GM18909 (cell line): ENCODE measurements at regions not wholly inside any gene's neighbourhood (a gene's known extent, or its start where the extent isn't known, plus 50 kb on each side); places are given as distances from the start of the nearest gene placed in this dataset.
"Not testable (repeated sequence)": the region's sequence is repeated elsewhere in the genome, so short reads cannot be mapped to it uniquely, and the experiment has no call there.

ENCODE experiments used
- ATAC-seq: cut with Tn5 transposase; IDR thresholded peaks from one replicate; pipeline ENCODE4 v1.9.1; 2021; ENCODE audit warnings: mild to moderate bottlenecking; ENCODE audit not compliant: unreplicated experiment, poor library complexity

- no peak for ATAC-seq
Measured at GRCh38 chr4:179291657-179292056, 1849.4 kb upstream of the AGA start.

DNA sequence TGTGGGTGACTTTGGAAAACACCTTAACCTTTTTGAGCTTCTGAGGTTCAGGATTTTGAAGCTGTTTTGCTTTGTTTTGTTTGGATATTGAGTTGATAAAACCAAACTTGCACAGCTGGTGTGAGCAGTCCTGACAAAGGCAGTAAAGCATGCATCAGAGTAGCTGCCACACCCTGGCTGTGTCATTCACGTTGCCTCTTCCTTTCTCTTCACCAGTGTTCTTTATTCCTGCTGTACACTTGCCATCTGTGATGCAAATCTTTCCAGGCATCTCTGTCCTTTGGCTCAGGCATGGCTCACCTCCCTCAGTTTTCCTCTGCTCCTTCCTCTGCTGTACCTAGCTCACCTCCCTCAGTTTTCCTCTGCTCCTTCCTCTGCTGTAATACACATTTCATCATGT lies 1850.2 kb upstream of the AGA start:
- ATAC-seq = no peak

DNA sequence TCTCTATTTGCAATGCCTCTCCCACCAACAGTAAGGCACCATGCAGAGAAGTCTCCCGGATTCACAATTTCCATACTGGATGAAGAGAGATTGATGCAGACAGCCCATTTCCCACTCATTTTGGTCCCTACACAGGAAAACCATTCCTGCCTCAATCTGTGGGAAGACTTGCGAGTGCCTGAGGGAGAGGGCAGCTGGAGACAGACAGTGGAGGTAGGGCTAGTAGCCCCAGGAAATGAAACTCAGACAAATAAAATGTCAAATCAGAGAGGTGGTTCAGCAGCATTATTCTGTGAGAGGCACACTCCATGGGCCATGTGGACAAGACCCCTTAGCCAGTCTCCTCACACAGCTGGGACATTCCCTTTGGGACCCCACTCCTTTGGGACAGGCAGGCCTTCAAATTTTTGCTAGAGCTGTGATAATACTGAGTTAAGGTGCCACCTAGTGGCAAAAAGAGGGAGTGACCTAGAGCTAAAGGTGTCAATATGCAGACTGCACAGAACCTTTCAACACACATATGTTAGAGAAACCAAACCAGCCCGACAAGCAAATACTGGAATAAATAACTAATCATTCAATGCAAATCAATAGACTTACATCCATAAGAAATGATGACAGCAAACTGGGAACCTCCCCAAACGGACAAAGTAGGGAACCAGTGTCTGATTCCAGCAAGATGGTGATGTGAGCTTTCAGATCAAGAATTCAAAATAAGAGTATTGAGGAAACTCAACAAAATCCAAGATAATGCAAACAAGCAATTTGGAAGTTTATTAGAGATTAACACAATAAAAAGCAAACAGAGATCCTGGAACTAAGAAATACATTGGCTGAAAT lies 1865.3 kb upstream of the AGA start:
- ATAC-seq = peak; percentile 94

DNA sequence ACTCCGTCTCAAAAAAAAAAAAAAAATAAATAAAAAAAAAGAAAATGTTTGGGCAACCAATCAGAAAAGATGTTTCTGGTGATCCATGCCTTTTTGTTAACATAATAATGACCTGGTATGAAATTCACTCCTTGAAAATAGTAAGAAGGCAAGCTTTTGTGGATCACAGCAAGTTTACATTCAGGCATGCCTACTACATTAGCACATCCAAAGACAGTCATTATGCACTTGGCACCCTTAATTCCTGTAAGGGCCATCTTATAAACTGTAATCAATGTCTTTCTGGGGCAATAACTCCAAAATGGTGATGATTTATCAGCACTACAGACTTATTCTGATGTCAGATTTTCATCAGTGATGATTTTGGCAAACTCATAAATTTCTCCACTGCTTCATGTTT lies 1871.6 kb upstream of the AGA start:
- no peak for ATAC-seq

DNA sequence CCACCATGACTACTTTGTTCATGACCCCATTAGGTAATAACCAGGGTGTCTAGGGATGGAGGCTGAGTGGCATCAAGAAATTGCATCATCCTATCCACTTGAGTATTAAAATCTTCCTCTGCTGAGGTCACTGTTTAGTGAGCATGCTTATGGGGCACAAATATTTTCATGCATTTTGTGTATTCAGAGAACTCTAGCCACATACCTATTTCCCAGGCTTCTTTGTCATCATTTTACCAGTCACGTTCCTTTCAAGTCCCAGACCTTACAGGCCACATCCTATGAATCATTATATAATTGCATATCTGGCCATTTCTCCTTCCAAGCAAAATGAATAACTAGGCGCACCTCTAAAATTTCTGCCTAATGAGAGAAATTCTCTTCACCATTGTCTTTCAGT lies 1882.9 kb upstream of the AGA start:
- no peak for ATAC-seq

- no peak for ATAC-seq
Measured at GRCh38 chr4:179328627-179329026, 1886.4 kb upstream of the AGA start.

DNA sequence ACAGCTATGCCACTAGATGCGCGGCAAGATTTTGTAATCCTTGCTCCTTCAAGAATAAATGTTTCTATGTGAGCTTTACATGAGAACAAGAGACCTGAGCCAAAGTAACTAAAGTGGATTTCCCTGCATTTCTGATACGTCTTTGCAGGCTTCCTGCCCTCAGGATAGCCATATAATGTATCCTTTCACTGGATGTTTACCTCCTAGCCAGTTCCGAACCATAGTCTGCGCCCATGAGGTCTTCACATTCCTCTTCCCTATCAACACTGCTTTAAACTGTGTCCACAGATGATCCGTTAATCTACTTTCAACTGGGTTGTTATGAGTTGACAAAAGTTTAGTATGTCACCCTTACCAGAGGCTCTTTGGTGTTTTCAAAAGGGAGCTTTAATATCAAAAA lies 1889.1 kb upstream of the AGA start:
- ATAC-seq = no peak

DNA sequence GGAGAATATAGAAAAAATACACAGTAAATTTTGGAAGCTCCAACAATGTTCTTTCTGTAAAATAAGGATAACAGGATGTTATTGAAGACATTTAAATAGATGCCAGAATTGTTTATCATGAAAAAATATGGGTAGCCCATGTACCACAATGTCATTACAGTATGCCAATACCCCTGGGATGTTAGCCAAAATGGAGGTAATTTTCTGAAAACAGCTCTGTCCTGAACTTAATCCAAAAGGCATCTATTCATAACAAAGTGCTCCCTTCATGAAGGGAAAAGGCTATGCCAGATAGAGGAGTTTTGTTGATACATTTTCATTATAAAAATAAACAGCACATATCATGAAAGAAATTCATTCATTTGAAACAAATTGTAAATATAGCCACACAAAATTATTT lies 1902.6 kb upstream of the AGA start:
- no peak for ATAC-seq

- ATAC-seq = no peak
Measured at GRCh38 chr4:179352221-179352620, 1910.0 kb upstream of the AGA start.

- no peak for ATAC-seq
Measured at GRCh38 chr4:179353786-179354185, 1911.5 kb upstream of the AGA start.

DNA sequence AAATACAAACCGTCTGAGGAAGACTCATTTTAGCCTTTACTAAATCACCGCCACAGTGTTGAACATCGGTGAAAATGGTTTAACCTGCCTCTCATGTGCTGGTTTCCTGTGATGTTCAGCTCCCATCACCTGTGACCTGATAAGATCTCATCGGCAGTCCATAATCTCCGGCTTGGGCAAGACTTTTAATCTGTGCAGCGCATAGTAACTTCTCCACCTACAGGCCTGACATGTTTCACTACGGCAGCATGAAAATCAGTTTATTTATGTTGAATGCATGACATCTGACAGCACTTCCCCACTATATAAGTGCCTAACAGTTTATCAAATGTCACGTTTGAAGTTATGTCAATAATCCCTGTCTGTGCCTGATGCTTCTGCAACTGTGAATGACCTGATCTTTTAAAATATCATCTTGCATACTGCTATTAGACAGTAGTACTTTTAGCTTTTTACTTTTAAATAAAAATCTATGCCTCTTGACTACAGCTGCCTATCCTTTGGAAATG lies 1919.8 kb upstream of the AGA start:
- ATAC-seq = no peak

- ATAC-seq = not testable (repeated sequence)
Measured at GRCh38 chr4:179365932-179366331, 1923.7 kb upstream of the AGA start.

- ATAC-seq = no peak
Measured at GRCh38 chr4:179372242-179372641, 1930.0 kb upstream of the AGA start.

DNA sequence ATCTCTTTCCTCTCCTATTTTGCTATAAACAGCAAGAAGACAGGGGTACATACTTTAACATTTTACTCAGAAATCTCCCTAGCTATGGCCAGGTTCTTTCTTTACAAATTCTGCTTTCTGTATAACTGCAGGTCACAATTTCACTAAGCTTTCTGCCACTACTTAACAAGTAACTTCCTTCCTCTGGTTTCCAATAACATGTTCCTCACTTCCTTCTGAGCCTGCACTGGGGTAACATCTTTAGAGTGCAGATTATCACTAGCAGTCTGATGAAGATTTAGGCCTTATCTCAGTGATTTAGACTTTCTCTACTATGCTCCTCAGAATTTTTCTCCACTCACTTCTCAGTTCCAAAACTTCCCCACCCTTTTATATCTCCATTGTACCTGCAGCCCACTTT lies 1930.5 kb upstream of the AGA start:
- ATAC-seq = no peak

DNA sequence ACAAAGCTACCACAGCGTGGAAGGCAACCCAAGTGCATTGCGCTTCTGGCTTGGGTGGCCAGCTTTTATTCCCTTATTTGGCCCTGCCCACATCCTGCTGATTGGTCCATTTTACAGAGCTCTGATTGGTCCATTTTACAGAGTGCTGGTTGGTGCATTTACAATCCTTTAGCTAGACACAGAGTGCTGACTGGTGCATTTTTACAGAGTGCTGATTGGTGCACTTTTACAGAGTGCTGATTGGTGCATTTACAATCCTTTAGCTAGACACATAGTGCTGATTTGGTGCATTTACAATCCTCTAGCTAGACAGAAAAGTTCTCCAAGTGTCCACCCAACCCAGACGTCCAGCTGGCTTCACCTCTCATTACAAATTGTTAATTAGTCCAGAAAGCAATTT lies 1936.6 kb upstream of the AGA start:
- not testable (repeated sequence) for ATAC-seq

DNA sequence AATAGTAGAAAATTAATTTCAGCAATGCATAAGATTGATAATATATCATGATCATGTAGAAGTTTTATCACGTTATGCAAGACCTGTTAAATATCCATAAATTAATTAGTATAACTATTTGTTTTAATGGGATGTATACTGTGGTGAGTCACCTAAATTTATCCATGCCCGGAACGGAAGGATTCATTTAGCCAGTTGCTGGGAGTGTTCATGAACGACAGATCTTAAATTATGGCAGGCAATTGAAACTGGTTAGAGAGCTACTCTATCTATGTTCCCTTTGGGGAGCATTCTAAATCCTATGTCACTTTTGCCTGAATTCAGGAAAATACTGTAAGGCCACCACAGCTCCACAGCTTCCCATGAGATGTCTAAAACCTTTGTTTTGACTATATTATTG lies 1950.5 kb upstream of the AGA start:
- ATAC-seq = no peak

- ATAC-seq = no peak
Measured at GRCh38 chr4:179398414-179398813, 1956.2 kb upstream of the AGA start.

DNA sequence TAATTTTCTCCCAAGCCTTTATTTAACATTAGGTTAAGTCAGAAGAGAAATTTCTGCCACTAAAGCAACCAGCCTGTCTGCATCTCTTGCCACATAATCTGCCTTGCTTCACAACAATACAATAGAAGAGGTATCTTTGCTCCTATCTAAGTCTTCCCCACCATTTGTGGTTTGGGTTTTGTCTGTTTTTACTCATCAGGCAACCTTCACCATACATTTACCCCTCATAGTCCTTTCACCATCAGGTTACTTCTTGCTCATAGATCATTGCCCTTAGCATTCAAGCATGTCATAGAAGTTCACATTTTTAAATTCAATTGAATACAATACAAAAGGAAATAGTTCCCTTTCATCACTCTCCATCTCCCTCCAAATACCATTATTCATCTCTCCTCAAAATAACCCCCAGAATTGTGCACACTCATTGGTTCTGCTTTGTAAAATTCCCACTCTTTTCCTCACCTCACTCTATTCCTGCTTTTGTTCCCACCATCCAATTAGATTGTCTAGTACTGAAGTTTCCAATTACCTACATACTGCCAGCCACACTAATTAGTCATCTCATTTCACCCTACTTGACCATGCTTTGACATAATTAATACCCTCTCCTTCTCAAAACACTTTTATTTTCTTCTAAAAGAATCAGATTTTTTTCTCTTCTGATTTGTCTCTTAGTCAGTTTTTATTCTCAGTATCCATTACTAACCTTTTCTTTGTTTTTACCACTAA lies 1957.0 kb upstream of the AGA start:
- no peak for ATAC-seq

- ATAC-seq = no peak
Measured at GRCh38 chr4:179415037-179415846, 1973.0 kb upstream of the AGA start.

- no peak for ATAC-seq
Measured at GRCh38 chr4:179415847-179416223, 1973.6 kb upstream of the AGA start.

GRCh38 chr4:179417357-179417756 lies 1975.1 kb upstream of the AGA start:
- ATAC-seq = no peak
